ENCODE measurements at regions not wholly inside any gene's neighbourhood (a gene's known extent, or its start where the extent isn't known, plus 50 kb on each side); places are given as distances from the start of the nearest gene placed in this dataset.
"Not testable (repeated sequence)": the region's sequence is repeated elsewhere in the genome, so short reads cannot be mapped to it uniquely, and the experiment has no call there.

GRCh38 chrX:131402124-131402811 lies 113.2 kb upstream of the IGSF1 start:
- H3F3A ChIP-seq (ENCODE audit: insufficient read depth, low read length) = no peaks in the 10 kb centered on the region
- H3K9me2 ChIP-seq (replicated peaks; ENCODE audit: insufficient read depth, low read length) = no peaks in the 10 kb centered on the region
- no peaks in the 10 kb centered on the region for H3K36me3 ChIP-seq (replicated peaks; ENCODE audit: insufficient read depth, low read length)
- DNase-seq = no peak
- no peak overlapping the region for H3K4me2 ChIP-seq (ENCODE audit: low read depth, low read length)
- no peaks in the 10 kb centered on the region for H4K20me1 ChIP-seq (ENCODE audit: insufficient read depth, low read length)
- no peak overlapping the region for H3K4me3 ChIP-seq (ENCODE audit: low read length)
- H3K27me3 ChIP-seq (replicated peaks; ENCODE audit: insufficient read depth, low read length) = no peaks in the 10 kb centered on the region
- H3K79me2 ChIP-seq (ENCODE audit: low read length) = no peaks in the 10 kb centered on the region
- H2AFZ ChIP-seq (ENCODE audit: low read length) = no peak overlapping the region
- H3K9me3 ChIP-seq (replicated peaks; ENCODE audit: insufficient read depth, low read length) = no peaks in the 10 kb centered on the region
- TF ChIP-seq EZH2phosphoT487 (IDR thresholded peaks at IDR 0.05; ENCODE audit: low read length) = no peak
- TF ChIP-seq CTCF (IDR thresholded peaks at IDR 0.05; ENCODE audit: low read length) = no peak
- TF ChIP-seq EZH2 (optimal IDR thresholded peaks at IDR 0.05; ENCODE audit: low read depth, low read length) = no peak
- H3K9ac ChIP-seq (ENCODE audit: low read length) = no peak overlapping the region
- H3K27ac ChIP-seq (ENCODE audit: low read length) = no peak overlapping the region
- H3K4me1 ChIP-seq (ENCODE audit: low read length) = no peaks in the 10 kb centered on the region

- Histone ChIP-seq H3K79me2 (ENCODE audit: low read length) (no peaks in the 10 kb centered on the region), H2AFZ (ENCODE audit: low read length) (no peak overlapping the region), H4K20me1 (ENCODE audit: insufficient read depth, low read length) (no peaks in the 10 kb centered on the region), H3K4me3 (ENCODE audit: low read length) (no peak overlapping the region), H3F3A (ENCODE audit: insufficient read depth, low read length) (no peaks in the 10 kb centered on the region), H3K27me3 (replicated peaks; ENCODE audit: insufficient read depth, low read length) (no peaks in the 10 kb centered on the region), H3K9me2 (replicated peaks; ENCODE audit: insufficient read depth, low read length) (no peaks in the 10 kb centered on the region), H3K4me2 (ENCODE audit: low read depth, low read length) (no peak overlapping the region), H3K9ac (ENCODE audit: low read length) (no peak overlapping the region), H3K36me3 (replicated peaks; ENCODE audit: insufficient read depth, low read length) (no peaks in the 10 kb centered on the region), H3K27ac (ENCODE audit: low read length) (no peak overlapping the region), H3K4me1 (ENCODE audit: low read length) (no peaks in the 10 kb centered on the region), H3K9me3 (replicated peaks; ENCODE audit: insufficient read depth, low read length) (no peaks in the 10 kb centered on the region)
- TF ChIP-seq EZH2phosphoT487 (IDR thresholded peaks at IDR 0.05; ENCODE audit: low read length) (no peak), CTCF (IDR thresholded peaks at IDR 0.05; ENCODE audit: low read length) (no peak), EZH2 (optimal IDR thresholded peaks at IDR 0.05; ENCODE audit: low read depth, low read length) (no peak)
- no peak for DNase-seq
These were observed 116.4 kb upstream of the IGSF1 start for GRCh38 chrX:131405497-131405896.

- Histone ChIP-seq H3K36me3 (replicated peaks; ENCODE audit: insufficient read depth, low read length) (no peaks in the 10 kb centered on the region), H3F3A (ENCODE audit: insufficient read depth, low read length) (no peaks in the 10 kb centered on the region), H3K4me2 (ENCODE audit: low read depth, low read length) (no peak overlapping the region), H3K9me3 (replicated peaks; ENCODE audit: insufficient read depth, low read length) (no peaks in the 10 kb centered on the region), H3K27me3 (replicated peaks; ENCODE audit: insufficient read depth, low read length) (no peaks in the 10 kb centered on the region), H2AFZ (ENCODE audit: low read length) (no peak overlapping the region), H3K9me2 (replicated peaks; ENCODE audit: insufficient read depth, low read length) (no peaks in the 10 kb centered on the region), H3K4me1 (ENCODE audit: low read length) (no peaks in the 10 kb centered on the region), H4K20me1 (ENCODE audit: insufficient read depth, low read length) (no peaks in the 10 kb centered on the region), H3K79me2 (ENCODE audit: low read length) (no peaks in the 10 kb centered on the region), H3K27ac (ENCODE audit: low read length) (no peak overlapping the region), H3K4me3 (ENCODE audit: low read length) (no peak overlapping the region), H3K9ac (ENCODE audit: low read length) (no peak overlapping the region)
- DNase-seq = no peak
- no peak for TF ChIP-seq EZH2 (optimal IDR thresholded peaks at IDR 0.05; ENCODE audit: low read depth, low read length)
- no peak for TF ChIP-seq CTCF (IDR thresholded peaks at IDR 0.05; ENCODE audit: low read length)
- TF ChIP-seq EZH2phosphoT487 (IDR thresholded peaks at IDR 0.05; ENCODE audit: low read length) = no peak
These were observed 119.0 kb upstream of the OR13H1 start for GRCh38 chrX:131424895-131425294.

- H4K20me1 ChIP-seq (ENCODE audit: insufficient read depth, low read length); H3K9ac ChIP-seq (ENCODE audit: low read length); H3K9me3 ChIP-seq (replicated peaks; ENCODE audit: insufficient read depth, low read length); H3K9me2 ChIP-seq (replicated peaks; ENCODE audit: insufficient read depth, low read length); H3K36me3 ChIP-seq (replicated peaks; ENCODE audit: insufficient read depth, low read length); H3K4me3 ChIP-seq (ENCODE audit: low read length); H3K4me2 ChIP-seq (ENCODE audit: low read depth, low read length); DNase-seq; H3K27me3 ChIP-seq (replicated peaks; ENCODE audit: insufficient read depth, low read length); H3F3A ChIP-seq (ENCODE audit: insufficient read depth, low read length); H2AFZ ChIP-seq (ENCODE audit: low read length); H3K4me1 ChIP-seq (ENCODE audit: low read length); H3K79me2 ChIP-seq (ENCODE audit: low read length); H3K27ac ChIP-seq (ENCODE audit: low read length): not testable (repeated sequence)
These were observed 113.4 kb upstream of the OR13H1 start for GRCh38 chrX:131430465-131430864.

Measured in MM.1S (cell line).